HepG2 (cell line): ENCODE measurements at regions not wholly inside any gene's neighbourhood (a gene's known extent, or its start where the extent isn't known, plus 50 kb on each side); places are given as distances from the start of the nearest gene placed in this dataset.

Experiments used
- CBFB ChIP-seq: sonication (generic); formaldehyde crosslinking; IDR thresholded peaks from 2 replicates; pipeline ENCODE4 v1.4.0; 2020; ENCODE audit warnings: missing genetic modification reagents
- JUN ChIP-seq: sonication (generic); formaldehyde crosslinking; IDR thresholded peaks from 2 replicates; pipeline ENCODE4 v1.4.0; 2020; ENCODE audit warnings: mild to moderate bottlenecking, missing genetic modification reagents
- NR1H2 ChIP-seq: sonication (generic); formaldehyde crosslinking; IDR thresholded peaks from 2 replicates; pipeline ENCODE4 v1.8.1; 2022; ENCODE audit warnings: low read depth, missing genetic modification reagents, borderline replicate concordance
- NR3C1 ChIP-seq: sonication (generic); formaldehyde crosslinking; IDR thresholded peaks from 2 replicates; pipeline ENCODE4 v1.4.0; 2020; ENCODE audit warnings: missing genetic modification reagents
- POLR2A ChIP-seq, 2 experiments: IDR thresholded peaks; 2 replicates each; pipeline ENCODE4 v1.6.1; 2011; ENCODE audit warnings: low read depth in 2 of 2, low read length in 2 of 2, mild to moderate bottlenecking in 1 of 2, moderate library complexity in 1 of 2; ENCODE audit not compliant: insufficient read depth in 1 of 2

DNA sequence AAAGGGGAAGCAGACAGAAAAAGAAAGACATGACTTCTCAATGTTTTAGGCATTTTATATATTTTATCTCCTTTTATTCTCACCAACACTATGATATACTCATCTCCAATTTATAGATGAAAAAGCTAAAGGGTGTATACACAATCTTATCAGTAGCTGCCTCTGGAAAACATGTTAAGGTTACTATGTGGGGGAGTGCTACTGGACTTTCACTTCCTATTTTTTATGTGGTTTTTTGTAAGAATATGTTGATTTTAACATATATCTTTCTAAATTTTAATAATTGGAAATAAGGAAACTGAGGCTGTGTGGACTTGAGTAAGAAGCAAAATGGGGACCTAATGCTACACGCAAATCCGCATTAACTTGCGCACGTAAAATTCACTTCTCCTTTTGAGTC, 99.6 kb upstream of the PDE3A start:
- no peak for TF ChIP-seq CBFB (CRISPR knock-in tag)
- no peak for TF ChIP-seq NR3C1
- TF ChIP-seq NR1H2 = no peak
- TF ChIP-seq POLR2A (IDR thresholded peaks at IDR 0.05; ENCODE audit: insufficient read depth in 1 of 2, low read depth in 2 of 2, low read length in 2 of 2) = no peak
- TF ChIP-seq JUN (CRISPR knock-in tag) = no peak
